Loucy (cell line): ENCODE measurements at regions not wholly inside any gene's neighbourhood (a gene's known extent, or its start where the extent isn't known, plus 50 kb on each side); places are given as distances from the start of the nearest gene placed in this dataset.

Experiments
- H2AFZ ChIP-seq: fragments of 200-600 bp; sonication (generic); 2 replicates; pipeline ENCODE4 v1.6.0; 2016; ENCODE audit warnings: antibody characterized with exemption, mild to moderate bottlenecking, low read length, moderate library complexity
- H3F3A ChIP-seq: fragments of 200-600 bp; 2 replicates; pipeline ENCODE4 v1.6.0; 2016; ENCODE audit warnings: antibody characterized with exemption, low read depth, mild to moderate bottlenecking
- H3K27me3 ChIP-seq: fragments of 200-600 bp; sonication (generic); 2 replicates; pipeline ENCODE4 v1.6.1; 2014; ENCODE audit warnings: low read length, mild to moderate bottlenecking; ENCODE audit not compliant: insufficient read depth, poor library complexity, severe bottlenecking
- H3K36me3 ChIP-seq: fragments of 200-600 bp; sonication (generic); 2 replicates; pipeline ENCODE4 v1.6.1; 2016; ENCODE audit warnings: low read length; ENCODE audit not compliant: insufficient read depth
- H3K4me1 ChIP-seq: fragments of 200-600 bp; sonication (generic); 2 replicates; pipeline ENCODE4 v1.5.1; 2014; ENCODE audit warnings: low read length, mild to moderate bottlenecking; ENCODE audit not compliant: insufficient read depth, poor library complexity, severe bottlenecking
- H3K4me2 ChIP-seq: fragments of 200-600 bp; sonication (generic); 2 replicates; pipeline ENCODE4 v1.6.0; 2014; ENCODE audit warnings: antibody characterized with exemption, low read length, low read depth, mild to moderate bottlenecking; ENCODE audit not compliant: poor library complexity, severe bottlenecking
- H3K4me3 ChIP-seq: fragments of 200-600 bp; sonication (generic); 2 replicates; pipeline ENCODE4 v1.5.1; 2014; ENCODE audit warnings: low read length, mild to moderate bottlenecking, mixed read lengths; ENCODE audit not compliant: poor library complexity, severe bottlenecking
- H3K79me2 ChIP-seq: fragments of 200-600 bp; sonication (generic); 2 replicates; pipeline ENCODE4 v1.6.1; 2014; ENCODE audit warnings: low read length; ENCODE audit not compliant: insufficient read depth
- H3K9ac ChIP-seq: fragments of 200-600 bp; sonication (generic); 2 replicates; pipeline ENCODE4 v1.6.0; 2014; ENCODE audit warnings: mild to moderate bottlenecking, low read depth, low read length, moderate library complexity; ENCODE audit not compliant: poor library complexity, severe bottlenecking
- H3K9me2 ChIP-seq: fragments of 200-600 bp; sonication (generic); replicated peaks from 2 replicates; pipeline ENCODE4 v1.6.1; 2016; ENCODE audit warnings: low read depth, low read length, mixed read lengths
- H3K9me3 ChIP-seq: fragments of 200-600 bp; sonication (generic); 2 replicates; pipeline ENCODE4 v1.6.1; 2014; ENCODE audit warnings: mild to moderate bottlenecking, antibody characterized with exemption, low read length, low read depth; ENCODE audit not compliant: insufficient read depth
- H4K20me1 ChIP-seq: fragments of 200-600 bp; sonication (generic); 2 replicates; pipeline ENCODE4 v1.6.0; 2014; ENCODE audit warnings: antibody characterized with exemption, low read length, mild to moderate bottlenecking; ENCODE audit not compliant: insufficient read depth, poor library complexity, severe bottlenecking
- CTCF ChIP-seq: fragments of 200-600 bp; sonication (generic); conservative IDR thresholded peaks from 2 replicates; pipeline ENCODE4 v1.5.1; 2014; ENCODE audit warnings: mild to moderate bottlenecking, antibody characterized with exemption, low read length
- EZH2phosphoT487 ChIP-seq: fragments of 200-600 bp; IDR thresholded peaks from 2 replicates; pipeline ENCODE4 v1.6.1; 2018; ENCODE audit warnings: antibody characterized with exemption, mild to moderate bottlenecking, moderate library complexity, borderline replicate concordance

- Histone ChIP-seq H3K27me3 (no peaks in the 10 kb centered on the region), H3K4me3 (no peak overlapping the region), H3K4me1 (no peaks in the 10 kb centered on the region), H2AFZ (no peak overlapping the region), H3K4me2 (no peak overlapping the region), H3K79me2 (no peaks in the 10 kb centered on the region), H4K20me1 (no peaks in the 10 kb centered on the region), H3F3A (no peaks in the 10 kb centered on the region), H3K9me3 (no peaks in the 10 kb centered on the region), H3K9me2 (no peaks in the 10 kb centered on the region), H3K36me3 (no peaks in the 10 kb centered on the region), H3K9ac (no peak overlapping the region)
- TF ChIP-seq CTCF (no peak), EZH2phosphoT487 (no peak)
Observed at GRCh38 chr16:86889974-86890373, 311.6 kb downstream of the FOXL1 start.

DNA sequence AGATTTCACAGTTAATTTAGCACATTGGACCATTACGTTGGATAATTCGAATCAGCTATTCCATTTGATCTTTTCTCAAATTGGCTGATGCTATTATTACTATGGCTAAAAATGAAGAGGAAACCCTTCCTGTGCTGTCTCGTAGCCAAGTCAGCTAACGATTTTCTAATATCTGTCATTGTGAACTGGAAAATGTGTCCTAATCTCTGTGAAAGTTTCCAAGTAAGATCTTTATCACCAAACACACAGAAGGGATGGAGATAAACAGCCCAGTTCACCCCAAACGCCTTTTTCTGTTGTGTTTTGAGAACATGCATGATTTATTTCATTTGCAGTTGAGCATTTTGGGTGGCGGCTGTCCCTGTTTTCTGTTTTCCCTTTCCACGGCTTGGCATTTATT is 312.8 kb downstream of the FOXL1 start:
- H3K9ac ChIP-seq = no peak overlapping the region
- no peaks in the 10 kb centered on the region for H3K27me3 ChIP-seq
- no peaks in the 10 kb centered on the region for H3K9me3 ChIP-seq
- no peaks in the 10 kb centered on the region for H3K4me1 ChIP-seq
- H3K79me2 ChIP-seq = no peaks in the 10 kb centered on the region
- H2AFZ ChIP-seq = no peak overlapping the region
- H3K36me3 ChIP-seq = no peaks in the 10 kb centered on the region
- no peak overlapping the region for H3K4me2 ChIP-seq
- TF ChIP-seq CTCF (no peak), EZH2phosphoT487 (no peak)
- no peaks in the 10 kb centered on the region for H3F3A ChIP-seq
- no peak overlapping the region for H3K4me3 ChIP-seq
- no peaks in the 10 kb centered on the region for H4K20me1 ChIP-seq
- H3K9me2 ChIP-seq = no peaks in the 10 kb centered on the region

DNA sequence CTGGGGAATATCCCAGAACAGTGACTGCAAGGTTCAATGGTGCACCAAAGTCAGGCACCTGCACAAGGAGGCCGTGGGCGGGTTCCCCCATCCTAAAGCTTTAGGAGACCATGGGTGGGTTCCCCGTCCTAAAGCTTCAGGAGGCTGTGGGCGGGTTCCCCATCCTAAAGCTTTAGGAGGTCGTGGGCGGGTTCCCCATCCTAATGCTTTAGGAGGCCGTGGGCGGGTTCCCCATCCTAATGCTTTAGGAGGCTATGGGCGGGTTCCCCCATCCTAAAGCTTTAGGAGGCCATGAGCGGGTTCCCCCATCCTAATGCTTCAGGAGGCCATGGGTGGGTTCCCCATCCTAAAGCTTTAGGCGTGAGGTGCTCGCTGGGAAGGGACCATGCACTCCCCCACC is 313.3 kb downstream of the FOXL1 start:
- Histone ChIP-seq H3K4me1 (no peaks in the 10 kb centered on the region), H3K27me3 (no peaks in the 10 kb centered on the region), H3K4me2 (no peak overlapping the region), H3K79me2 (no peaks in the 10 kb centered on the region), H3K9ac (no peak overlapping the region), H3F3A (no peaks in the 10 kb centered on the region), H2AFZ (no peak overlapping the region), H3K4me3 (no peak overlapping the region), H3K9me2 (no peaks in the 10 kb centered on the region), H3K9me3 (no peaks in the 10 kb centered on the region), H3K36me3 (no peaks in the 10 kb centered on the region), H4K20me1 (no peaks in the 10 kb centered on the region)
- no peak for TF ChIP-seq CTCF
- no peak for TF ChIP-seq EZH2phosphoT487
